Mucosa of rectum (tissue), 2 donors: ENCODE measurements at regions not wholly inside any gene's neighbourhood (a gene's known extent, or its start where the extent isn't known, plus 50 kb on each side); places are given as distances from the start of the nearest gene placed in this dataset.

ENCODE experiments used
- H3K27ac ChIP-seq, 2 donors: one replicate each; pipeline ENCODE4 v1.7.0; 2013; ENCODE audit warnings: inconsistent platforms in 2 of 2, low read depth in 2 of 2, low read length in 2 of 2
- H3K27me3 ChIP-seq, 2 donors: one replicate each; pipeline ENCODE4 v1.7.0; 2013; ENCODE audit warnings: low read length in 2 of 2; ENCODE audit not compliant: control insufficient read depth in 2 of 2, insufficient read depth in 2 of 2
- H3K36me3 ChIP-seq, 2 donors: one replicate each; pipeline ENCODE4 v1.7.0; 2013; ENCODE audit warnings: low read length in 2 of 2; ENCODE audit not compliant: control insufficient read depth in 2 of 2, insufficient read depth in 2 of 2
- H3K4me1 ChIP-seq, 2 donors: one replicate each; pipeline ENCODE4 v1.7.0; 2013; ENCODE audit warnings: low read length in 2 of 2, mild to moderate bottlenecking in 1 of 2; ENCODE audit not compliant: control insufficient read depth in 2 of 2, insufficient read depth in 2 of 2
- H3K4me3 ChIP-seq, 2 donors: one replicate each; pipeline ENCODE4 v1.7.0; 2013; ENCODE audit warnings: low read length in 2 of 2
- H3K9ac ChIP-seq, 2 donors: one replicate each; pipeline ENCODE4 v1.7.0; 2013; ENCODE audit warnings: low read length in 2 of 2, low read depth in 1 of 2, mild to moderate bottlenecking in 1 of 2
- H3K9me3 ChIP-seq, 2 donors: one replicate each; pipeline ENCODE4 v1.7.0; 2013; ENCODE audit warnings: low read length in 2 of 2; ENCODE audit not compliant: control insufficient read depth in 2 of 2
- donor health status: healthy.
- donor health status: Normal muscosa, but diverticular disease.

GRCh38 chr2:198203336-198204069 lies 399.1 kb downstream of the PLCL1 start:
- H3K9me3 ChIP-seq, result no peaks in the 10 kb centered on the region
- no peak overlapping the region for H3K27ac ChIP-seq
- no peak overlapping the region for H3K9ac ChIP-seq
- H3K4me3 ChIP-seq, result no peak overlapping the region
- no peaks in the 10 kb centered on the region for H3K27me3 ChIP-seq
- no peaks in the 10 kb centered on the region for H3K36me3 ChIP-seq
- peaks cover 0 to 4% of the 10 kb centered on the region in 2 donors for H3K4me1 ChIP-seq
